ENCODE measurements at regions not wholly inside any gene's neighbourhood (a gene's known extent, or its start where the extent isn't known, plus 50 kb on each side); places are given as distances from the start of the nearest gene placed in this dataset.
"Not testable (repeated sequence)": the region's sequence is repeated elsewhere in the genome, so short reads cannot be mapped to it uniquely, and the experiment has no call there.

- Histone ChIP-seq H2AFZ (replicated peaks) (no peak overlapping the region), H3K4me2 (no peak overlapping the region), H3K27ac (no peak overlapping the region), H3F3A (ENCODE audit: low read depth) (peaks cover 10% of the 10 kb centered on the region), H3K4me1 (peaks cover 10% of the 10 kb centered on the region), H3K79me2 (ENCODE audit: low read depth) (no peaks in the 10 kb centered on the region), H3K36me3 (no peaks in the 10 kb centered on the region), H3K9me3 (ENCODE audit: low read depth) (no peaks in the 10 kb centered on the region), H3K4me3 (no peak overlapping the region), H3K27me3 (no peaks in the 10 kb centered on the region), H4K20me1 (ENCODE audit: low read depth) (no peaks in the 10 kb centered on the region), H3K9ac (no peak overlapping the region)
- Mint-ChIP-seq H3K4me1 (peaks cover 39% of the 10 kb centered on the region), H3K4me3 (no peak overlapping the region), H3K36me3 (peaks cover 8% of the 10 kb centered on the region), H3K9me3 (peaks cover 10% of the 10 kb centered on the region), H3K27ac (no peak overlapping the region), H3K27me3 (ENCODE audit: insufficient read depth, low read depth) (no peaks in the 10 kb centered on the region)
- DNase-seq (ENCODE audit: low spot score) = no peak
- TF ChIP-seq EZH2phosphoT487 (IDR thresholded peaks at IDR 0.05) = no peak
- no peak for TF ChIP-seq CTCF (IDR thresholded peaks at IDR 0.05)
- no peak for TF ChIP-seq EZH2 (IDR thresholded peaks at IDR 0.05)
Observed at GRCh38 chr3:64437131-64437530, 211.9 kb upstream of the PRICKLE2 start.

- Histone ChIP-seq H3K4me1 (peaks cover 18% of the 10 kb centered on the region), H3F3A (ENCODE audit: low read depth) (peaks cover 10% of the 10 kb centered on the region)
- H3K79me2 ChIP-seq (ENCODE audit: low read depth); H3K4me2 ChIP-seq; H3K27me3 Mint-ChIP-seq (ENCODE audit: insufficient read depth, low read depth); H3K9me3 ChIP-seq (ENCODE audit: low read depth); H3K36me3 ChIP-seq; H3K27ac ChIP-seq; H3K4me3 Mint-ChIP-seq; H3K4me3 ChIP-seq; H2AFZ ChIP-seq (replicated peaks); H4K20me1 ChIP-seq (ENCODE audit: low read depth); H3K9ac ChIP-seq; H3K27ac Mint-ChIP-seq; H3K27me3 ChIP-seq; DNase-seq (ENCODE audit: low spot score): not testable (repeated sequence)
- peaks cover 14% of the 10 kb centered on the region for H3K36me3 Mint-ChIP-seq
- H3K9me3 Mint-ChIP-seq = peaks cover 18% of the 10 kb centered on the region
- peaks cover 21% of the 10 kb centered on the region for H3K4me1 Mint-ChIP-seq
Observed at GRCh38 chr3:64435023-64435422, 209.8 kb upstream of the PRICKLE2 start.

- Histone ChIP-seq H3K4me3 (no peak overlapping the region), H3K4me2 (no peak overlapping the region), H3K79me2 (ENCODE audit: low read depth) (no peaks in the 10 kb centered on the region), H4K20me1 (ENCODE audit: low read depth) (no peaks in the 10 kb centered on the region), H3K27ac (no peak overlapping the region), H3K9me3 (ENCODE audit: low read depth) (no peaks in the 10 kb centered on the region), H3F3A (ENCODE audit: low read depth) (no peaks in the 10 kb centered on the region), H2AFZ (replicated peaks) (no peak overlapping the region), H3K4me1 (peaks cover 9% of the 10 kb centered on the region), H3K36me3 (no peaks in the 10 kb centered on the region), H3K9ac (no peak overlapping the region), H3K27me3 (no peaks in the 10 kb centered on the region)
- H3K27me3 Mint-ChIP-seq (ENCODE audit: insufficient read depth, low read depth) = no peaks in the 10 kb centered on the region
- DNase-seq (ENCODE audit: low spot score) = no peak
- H3K9me3 Mint-ChIP-seq = peaks cover 18% of the 10 kb centered on the region
- H3K36me3 Mint-ChIP-seq = peaks cover 17% of the 10 kb centered on the region
- H3K4me3 Mint-ChIP-seq = no peak overlapping the region
- peaks cover 7% of the 10 kb centered on the region for H3K4me1 Mint-ChIP-seq
- TF ChIP-seq EZH2phosphoT487 (IDR thresholded peaks at IDR 0.05) = no peak
- no peak for TF ChIP-seq EZH2 (IDR thresholded peaks at IDR 0.05)
- no peak for TF ChIP-seq CTCF (IDR thresholded peaks at IDR 0.05)
- H3K27ac Mint-ChIP-seq = no peak overlapping the region
Observed at GRCh38 chr3:64432870-64433269, 207.6 kb upstream of the PRICKLE2 start.

GRCh38 chr3:64431526-64432091, 206.3 kb upstream of the PRICKLE2 start:
- Mint-ChIP-seq H3K27ac (no peak overlapping the region), H3K4me3 (no peak overlapping the region), H3K27me3 (ENCODE audit: insufficient read depth, low read depth) (peaks cover 4% of the 10 kb centered on the region), H3K9me3 (peaks cover 18% of the 10 kb centered on the region), H3K36me3 (peaks cover 17% of the 10 kb centered on the region), H3K4me1 (peaks cover 5% of the 10 kb centered on the region)
- no peaks in the 10 kb centered on the region for H3F3A ChIP-seq (ENCODE audit: low read depth)
- no peaks in the 10 kb centered on the region for H3K36me3 ChIP-seq
- H3K9ac ChIP-seq = no peak overlapping the region
- H3K27me3 ChIP-seq = no peaks in the 10 kb centered on the region
- no peak overlapping the region for H3K4me3 ChIP-seq
- H3K4me1 ChIP-seq = peaks cover 14% of the 10 kb centered on the region
- H2AFZ ChIP-seq (replicated peaks) = no peak overlapping the region
- no peaks in the 10 kb centered on the region for H4K20me1 ChIP-seq (ENCODE audit: low read depth)
- DNase-seq (ENCODE audit: low spot score) = no peak
- TF ChIP-seq EZH2 (IDR thresholded peaks at IDR 0.05) = no peak
- no peak for TF ChIP-seq CTCF (IDR thresholded peaks at IDR 0.05)
- no peak for TF ChIP-seq EZH2phosphoT487 (IDR thresholded peaks at IDR 0.05)
- no peak overlapping the region for H3K4me2 ChIP-seq
- H3K79me2 ChIP-seq (ENCODE audit: low read depth) = no peaks in the 10 kb centered on the region
- H3K27ac ChIP-seq = no peak overlapping the region
- H3K9me3 ChIP-seq (ENCODE audit: low read depth) = no peaks in the 10 kb centered on the region
